ENCODE measurements at regions not wholly inside any gene's neighbourhood (a gene's known extent, or its start where the extent isn't known, plus 50 kb on each side); places are given as distances from the start of the nearest gene placed in this dataset.

DNA sequence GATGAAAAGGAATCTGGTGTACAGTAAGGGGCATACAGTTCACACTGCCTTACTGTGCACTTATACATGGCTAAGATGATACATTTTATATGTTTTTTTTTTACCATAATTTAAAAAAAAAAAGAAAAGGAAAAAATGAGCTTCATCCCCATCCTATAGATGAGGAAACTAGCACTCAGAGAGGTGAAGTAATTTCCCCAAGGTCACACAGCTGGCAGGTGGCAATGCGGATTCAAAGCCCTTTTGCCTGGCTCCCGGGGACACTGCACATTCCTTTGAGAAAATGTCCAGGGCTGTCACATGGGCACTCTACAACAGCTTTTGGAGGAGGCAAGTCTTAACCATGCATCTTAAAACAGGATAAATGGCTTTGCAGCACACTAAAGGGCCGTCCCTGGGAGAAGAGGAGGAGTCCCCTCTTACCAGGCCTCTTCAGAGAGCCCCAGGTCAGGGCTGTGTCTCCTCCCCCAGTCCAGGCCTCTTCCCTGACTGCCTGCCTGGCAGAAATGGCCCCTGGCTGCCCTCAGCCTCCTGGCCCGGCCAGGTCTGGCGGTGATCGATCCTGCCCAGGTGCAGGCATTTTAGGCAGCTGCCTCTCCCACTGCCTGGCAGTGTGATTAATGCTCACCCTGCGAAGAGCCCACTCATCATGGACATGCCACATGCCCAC lies 95.1 kb upstream of the LINGO1 start:
- no peak overlapping the region for H2BK15ac ChIP-seq (ENCODE audit: low read length)
- H4K8ac ChIP-seq (ENCODE audit: extremely low read depth, insufficient read depth, low read length), result no peak overlapping the region
- no peaks in the 10 kb centered on the region for H3K36me3 ChIP-seq (ENCODE audit: control insufficient read depth in 2 of 4, insufficient read depth in 4 of 4, low read length in 3 of 4)
- H2BK20ac ChIP-seq (ENCODE audit: low read length), result 0 out of 2 replicates have a peak overlapping the region, but pooled peaks have one; percentile 34
- H3K79me1 ChIP-seq (ENCODE audit: low read depth, low read length), result no peaks in the 10 kb centered on the region
- H3K18ac ChIP-seq (ENCODE audit: extremely low read depth, low read length), result no peak overlapping the region; the same call in 1 of the 2 replicates
- FAIRE-seq (no peak), DNase-seq (ENCODE audit: low read depth in 1 of 2, low spot score in 2 of 2) (no peak)
- CTCF ChIA-PET (ENCODE audit: partially characterized antibody), result interaction anchor here (1.0 to 2.8 kb wide), 6 partner anchors 12 to 143 kb away, joined by 3 to 16 read pairs (median 6); no protein-coding TSS in a partner anchor
- no peak overlapping the region for H2AFZ ChIP-seq (ENCODE audit: low read length)
- H3K4me1 ChIP-seq (replicated peaks in 1 of 4; ENCODE audit: control insufficient read depth in 3 of 4, insufficient read depth in 4 of 4, low read length in 3 of 4), result peaks cover 0 to 4% (median 1%) of the 10 kb centered on the region in 4 experiments; a peak in 1 of 7 replicates
- H3K23ac ChIP-seq (ENCODE audit: insufficient read length), result no peak overlapping the region
- no peak overlapping the region for H2BK12ac ChIP-seq (ENCODE audit: low read depth, low read length)
- H2BK120ac ChIP-seq (replicated peaks; ENCODE audit: low read depth, low read length), result no peak overlapping the region
- 78% methylated on average over 7 of the region's 7 CpGs; no CpG with 5 or more reads in 1 of the 2 experiments for WGBS, 2 experiments (ENCODE audit: extremely low coverage in 1 of 2, insufficient coverage in 1 of 2, insufficient read length in 1 of 2, insufficient replicate concordance in 2 of 2, low coverage in 1 of 2, low lambda C conversion rate in 2 of 2, missing lambda C conversion rate in 1 of 2)
- H3K9ac ChIP-seq (replicated peaks in 1 of 4; ENCODE audit: extremely low read depth in 1 of 4, low read depth in 3 of 4, low read length in 3 of 4), result no peak overlapping the region
- H3K27ac ChIP-seq (ENCODE audit: low read depth, low read length), result no peak overlapping the region
- H3K27me3 ChIP-seq (replicated peaks in 1 of 4; ENCODE audit: control insufficient read depth in 3 of 4, extremely low read depth in 1 of 4, insufficient read depth in 3 of 4, low read length in 3 of 4), result no peaks in the 10 kb centered on the region
- no peak overlapping the region for H3K4me3 ChIP-seq (ENCODE audit: extremely low read depth in 1 of 4, insufficient read depth in 2 of 4, low read depth in 3 of 4, low read length in 4 of 4)
- H2BK5ac ChIP-seq (ENCODE audit: low read depth, low read length), result peak overlapping the region; percentile 71; the same call in 1 of the 2 replicates
- H3K23me2 ChIP-seq (ENCODE audit: low read depth, low read length), result no peaks in the 10 kb centered on the region
- H4K91ac ChIP-seq (replicated peaks; ENCODE audit: insufficient read length, low read length), result peak overlapping the region; percentile 61
- no peaks in the 10 kb centered on the region for H3K9me3 ChIP-seq (ENCODE audit: insufficient read depth in 2 of 2, low read depth in 1 of 2, low read length in 1 of 2)
- no peak overlapping the region for H3K4ac ChIP-seq (replicated peaks; ENCODE audit: insufficient read length, low read depth, low read length)
- no peak overlapping the region for H3K4me2 ChIP-seq (ENCODE audit: insufficient read depth in 1 of 2, low read depth in 2 of 2, low read length in 2 of 2)
- TF ChIP-seq KDM1A (IDR thresholded peaks at IDR 0.05; ENCODE audit: borderline replicate concordance, low read length) (0 out of 2 replicates have a peak, but pooled peaks have one; percentile 18), YY1 (IDR thresholded peaks at IDR 0.05; ENCODE audit: low read depth, low read length) (peak; percentile 64; the same call in 1 of the 2 replicates)
- TF ChIP-seq, protein P1, sequence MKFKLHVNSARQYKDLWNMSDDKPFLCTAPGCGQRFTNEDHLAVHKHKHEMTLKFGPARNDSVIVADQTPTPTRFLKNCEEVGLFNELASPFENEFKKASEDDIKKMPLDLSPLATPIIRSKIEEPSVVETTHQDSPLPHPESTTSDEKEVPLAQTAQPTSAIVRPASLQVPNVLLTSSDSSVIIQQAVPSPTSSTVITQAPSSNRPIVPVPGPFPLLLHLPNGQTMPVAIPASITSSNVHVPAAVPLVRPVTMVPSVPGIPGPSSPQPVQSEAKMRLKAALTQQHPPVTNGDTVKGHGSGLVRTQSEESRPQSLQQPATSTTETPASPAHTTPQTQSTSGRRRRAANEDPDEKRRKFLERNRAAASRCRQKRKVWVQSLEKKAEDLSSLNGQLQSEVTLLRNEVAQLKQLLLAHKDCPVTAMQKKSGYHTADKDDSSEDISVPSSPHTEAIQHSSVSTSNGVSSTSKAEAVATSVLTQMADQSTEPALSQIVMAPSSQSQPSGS (IDR thresholded peaks at IDR 0.05; ENCODE audit: low read length), result no peak
- H3K56ac ChIP-seq (replicated peaks; ENCODE audit: insufficient read length, low read depth, low read length), result no peak overlapping the region
- POLR2A ChIA-PET (ENCODE audit: partially characterized antibody), result interaction anchor here (1.0 to 1.1 kb wide), 2 partner anchors 10 to 93 kb away, joined by 3 read pairs; no protein-coding TSS in a partner anchor
- no peak overlapping the region for H2AK5ac ChIP-seq (ENCODE audit: low read depth, low read length)
- no peaks in the 10 kb centered on the region for H4K20me1 ChIP-seq (replicated peaks in 1 of 2; ENCODE audit: control insufficient read depth in 1 of 2, insufficient read depth in 2 of 2, low read length in 2 of 2)
- H3K14ac ChIP-seq (ENCODE audit: insufficient read length), result no peak overlapping the region
- no peak overlapping the region for H4K5ac ChIP-seq (ENCODE audit: insufficient read length, low read depth, low read length)
- H3K79me2 ChIP-seq (ENCODE audit: control insufficient read depth in 1 of 2, insufficient read depth in 2 of 2, low read length in 2 of 2), result no peaks in the 10 kb centered on the region

Data from H1 (cell line).